Gastroesophageal sphincter (tissue), 4 donors: ENCODE measurements at regions not wholly inside any gene's neighbourhood (a gene's known extent, or its start where the extent isn't known, plus 50 kb on each side); places are given as distances from the start of the nearest gene placed in this dataset.

Source experiments
- ATAC-seq: fragments of 150-250 bp; one replicate; pipeline ENCODE4 v1.9.1; 2016; ENCODE audit warnings: mild to moderate bottlenecking, moderate library complexity
- H3K27ac ChIP-seq, 4 donors: fragments of 200-600 bp; sonication (generic) in 3 of 4; 1 replicate in 3 of 4; 2 replicates in 1 of 4; pipeline ENCODE4 v1.5.1; 2016 to 2019
- H3K27me3 ChIP-seq: fragments of 200-600 bp; sonication (generic); one replicate; pipeline ENCODE4 v1.5.1; 2019
- H3K36me3 ChIP-seq, 2 donors: fragments of 200-600 bp; sonication (generic); one replicate each; pipeline ENCODE4 v1.5.1; 2019; ENCODE audit warnings: control low read depth in 1 of 2
- H3K4me1 ChIP-seq, 3 donors: fragments of 200-600 bp; sonication (generic); 1 replicate in 2 of 3; 2 replicates in 1 of 3; pipeline ENCODE4 v1.5.1; 2016 to 2019; ENCODE audit warnings: control low read depth in 2 of 3
- H3K4me3 ChIP-seq, 2 donors: fragments of 200-600 bp; sonication (generic); one replicate each; pipeline ENCODE4 v1.5.1; 2019; ENCODE audit warnings: mild to moderate bottlenecking in 1 of 2, moderate library complexity in 1 of 2
- H3K9me3 ChIP-seq, 3 donors: fragments of 200-600 bp; sonication (generic); one replicate each; pipeline ENCODE4 v1.5.1; 2017 to 2019; ENCODE audit warnings: control low read depth in 2 of 3
- EP300 ChIP-seq: sonication (generic); formaldehyde crosslinking; IDR thresholded peaks from one replicate; pipeline ENCODE4 v1.6.1; 2017; ENCODE audit warnings: antibody characterized with exemption, mild to moderate bottlenecking
- POLR2A ChIP-seq, 2 donors: fragments of 450-650 bp; IDR thresholded peaks; one replicate each; pipeline ENCODE4 v1.6.1; 2017; ENCODE audit warnings: antibody characterized with exemption in 2 of 2, mild to moderate bottlenecking in 2 of 2, moderate library complexity in 1 of 2
- POLR2AphosphoS5 ChIP-seq: sonication (generic); formaldehyde crosslinking; IDR thresholded peaks from one replicate; pipeline ENCODE4 v1.6.1; 2017; ENCODE audit warnings: antibody characterized with exemption
- WGBS, 2 donors: methylation state at CpG; one replicate each; pipeline ENCODE4 v1.1.5; 2018; ENCODE audit warnings: low coverage in 1 of 2; 5-methylcytosine and 5-hydroxymethylcytosine counted together
- TF ChIP-seq, protein P1 (sequence below), 4 experiments: fragments of 200-600 bp in 2 of 4; fragments of 450-650 bp in 2 of 4; sonication (generic) in 1 of 4; IDR thresholded peaks; one replicate each; pipeline ENCODE4 v1.5.1; 2017 to 2019; ENCODE audit warnings: antibody characterized with exemption in 4 of 4, mild to moderate bottlenecking in 2 of 4, moderate library complexity in 2 of 4

DNA sequence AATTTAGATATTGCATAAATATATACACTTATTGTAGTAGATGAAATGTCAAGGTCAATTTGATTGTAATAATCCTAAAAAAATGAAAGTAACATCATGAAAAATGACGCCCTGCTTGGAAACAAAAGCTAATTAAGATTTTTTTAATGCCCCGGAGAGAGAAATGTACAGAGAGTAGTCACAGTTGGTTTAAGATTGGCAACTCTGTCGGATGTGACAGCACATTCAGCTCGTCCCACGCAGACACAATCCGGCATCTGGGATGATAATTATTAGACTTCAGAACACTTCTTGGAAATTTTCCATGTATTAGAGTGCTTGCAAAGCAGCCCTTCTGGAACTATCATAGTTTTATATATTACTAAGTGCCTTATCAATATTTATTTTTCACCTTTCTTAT lies 478.0 kb downstream of the PDHA2 start:
- ATAC-seq = no peak

DNA sequence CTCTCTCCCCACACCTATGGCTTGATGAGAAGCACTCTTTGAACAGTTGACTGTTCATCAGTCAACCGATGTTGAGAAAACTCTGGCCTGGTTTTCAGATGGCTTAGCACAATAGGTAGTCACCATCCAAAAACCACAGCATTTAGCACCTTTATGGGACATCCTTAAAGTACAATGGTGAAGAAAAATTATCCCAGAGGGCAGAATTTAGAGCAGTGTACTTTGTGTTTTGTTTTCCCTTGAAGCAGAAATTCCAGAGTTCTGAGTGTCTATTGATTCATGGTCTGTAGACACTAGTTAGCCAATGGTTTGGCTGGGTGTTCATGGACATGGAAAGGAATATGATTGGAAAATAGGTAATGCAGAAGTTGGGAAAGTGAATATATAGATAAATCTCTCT lies 487.0 kb downstream of the PDHA2 start:
- TF ChIP-seq POLR2A (IDR thresholded peaks at IDR 0.05) = no peak
- TF ChIP-seq, protein P1, sequence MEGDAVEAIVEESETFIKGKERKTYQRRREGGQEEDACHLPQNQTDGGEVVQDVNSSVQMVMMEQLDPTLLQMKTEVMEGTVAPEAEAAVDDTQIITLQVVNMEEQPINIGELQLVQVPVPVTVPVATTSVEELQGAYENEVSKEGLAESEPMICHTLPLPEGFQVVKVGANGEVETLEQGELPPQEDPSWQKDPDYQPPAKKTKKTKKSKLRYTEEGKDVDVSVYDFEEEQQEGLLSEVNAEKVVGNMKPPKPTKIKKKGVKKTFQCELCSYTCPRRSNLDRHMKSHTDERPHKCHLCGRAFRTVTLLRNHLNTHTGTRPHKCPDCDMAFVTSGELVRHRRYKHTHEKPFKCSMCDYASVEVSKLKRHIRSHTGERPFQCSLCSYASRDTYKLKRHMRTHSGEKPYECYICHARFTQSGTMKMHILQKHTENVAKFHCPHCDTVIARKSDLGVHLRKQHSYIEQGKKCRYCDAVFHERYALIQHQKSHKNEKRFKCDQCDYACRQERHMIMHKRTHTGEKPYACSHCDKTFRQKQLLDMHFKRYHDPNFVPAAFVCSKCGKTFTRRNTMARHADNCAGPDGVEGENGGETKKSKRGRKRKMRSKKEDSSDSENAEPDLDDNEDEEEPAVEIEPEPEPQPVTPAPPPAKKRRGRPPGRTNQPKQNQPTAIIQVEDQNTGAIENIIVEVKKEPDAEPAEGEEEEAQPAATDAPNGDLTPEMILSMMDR (IDR thresholded peaks at IDR 0.05) = no peak
- no peak for TF ChIP-seq POLR2AphosphoS5
- Histone ChIP-seq H3K36me3 (no peaks in the 10 kb centered on the region), H3K4me1 (no peaks in the 10 kb centered on the region), H3K27ac (no peak overlapping the region), H3K9me3 (no peaks in the 10 kb centered on the region), H3K4me3 (no peak overlapping the region), H3K27me3 (no peaks in the 10 kb centered on the region)
- 80 to 93% methylated on average over 1 of the region's 1 CpG for WGBS, 2 donors
- ATAC-seq = no peak

More for the DNA sequence above, 478.0 kb downstream of the PDHA2 start:
- Histone ChIP-seq H3K9me3 (no peaks in the 10 kb centered on the region), H3K4me3 (no peak overlapping the region), H3K36me3 (no peaks in the 10 kb centered on the region), H3K27me3 (no peaks in the 10 kb centered on the region), H3K27ac (no peak overlapping the region), H3K4me1 (no peaks in the 10 kb centered on the region)
- WGBS, 2 donors = 62 to 69% methylated on average over 5 to 6 of the region's 6 CpGs
- TF ChIP-seq POLR2AphosphoS5 (no peak), EP300 (no peak), POLR2A (IDR thresholded peaks at IDR 0.05) (no peak)
- TF ChIP-seq, protein P1 (IDR thresholded peaks at IDR 0.05) = no peak

DNA sequence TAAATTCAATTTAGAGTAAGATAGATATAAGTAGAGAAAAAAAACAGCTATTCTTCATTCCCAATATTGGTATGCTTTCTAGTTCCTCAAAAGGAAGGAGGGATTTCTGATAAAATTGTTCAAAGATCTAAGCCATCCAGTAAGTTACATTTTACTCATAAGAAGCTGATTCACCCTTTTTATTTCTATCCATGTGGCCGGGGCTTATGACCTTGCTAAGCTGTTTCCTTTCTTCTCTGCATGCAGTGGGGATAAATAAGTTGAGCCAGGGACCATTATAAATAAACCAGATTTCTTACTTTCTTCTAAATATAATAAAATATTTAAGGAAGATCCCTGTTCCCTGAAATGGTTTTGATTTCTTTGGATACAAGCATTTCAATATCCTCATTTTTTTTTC lies 502.3 kb downstream of the PDHA2 start:
- no peak for ATAC-seq
- H3K27ac ChIP-seq = no peak overlapping the region
- H3K27me3 ChIP-seq = no peaks in the 10 kb centered on the region
- H3K4me3 ChIP-seq = no peak overlapping the region
- H3K9me3 ChIP-seq = peaks cover 0 to 8% (median 0%) of the 10 kb centered on the region in 3 donors
- 11 to 37% methylated on average over 1 of the region's 1 CpG for WGBS, 2 donors
- H3K36me3 ChIP-seq = no peaks in the 10 kb centered on the region
- H3K4me1 ChIP-seq = no peaks in the 10 kb centered on the region
- TF ChIP-seq EP300 (no peak), POLR2AphosphoS5 (no peak), POLR2A (IDR thresholded peaks at IDR 0.05) (no peak)
- TF ChIP-seq, protein P1 (IDR thresholded peaks at IDR 0.05) = no peak

DNA sequence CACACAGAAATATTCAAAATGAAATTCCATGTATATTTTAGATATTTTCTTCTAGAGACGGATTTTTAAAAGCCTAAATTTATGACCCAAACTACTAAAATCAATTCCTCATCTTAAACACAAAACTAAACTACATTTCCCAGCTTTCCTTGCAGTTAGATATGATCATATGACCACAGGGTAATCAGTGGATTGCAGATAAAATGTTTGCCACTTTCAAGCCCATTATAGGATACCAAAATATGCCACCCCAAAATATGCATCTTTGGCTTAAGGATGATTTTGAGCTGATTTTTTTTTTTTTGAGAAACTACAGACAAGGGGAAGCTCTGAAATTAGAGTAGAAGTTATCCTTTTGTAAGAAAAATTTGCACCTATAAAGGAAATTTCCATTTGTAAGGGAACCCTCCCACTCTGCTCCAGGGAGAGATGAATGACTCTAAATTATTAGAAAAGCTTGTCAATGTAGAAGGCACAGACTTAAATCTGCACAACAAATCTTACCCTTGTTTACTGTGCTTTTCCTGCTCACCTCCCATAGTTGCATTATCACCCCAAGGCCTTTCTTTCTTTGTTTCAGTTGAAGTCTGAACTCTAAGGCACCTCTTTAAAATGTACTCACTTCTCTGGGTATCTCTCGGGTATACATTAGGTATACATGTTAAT lies 503.0 kb downstream of the PDHA2 start:
- no peak for ATAC-seq
- no peak overlapping the region for H3K27ac ChIP-seq
- no peak overlapping the region for H3K4me3 ChIP-seq
- TF ChIP-seq, protein P1 (IDR thresholded peaks at IDR 0.05) = no peak
- no peak for TF ChIP-seq POLR2A (IDR thresholded peaks at IDR 0.05)
- TF ChIP-seq POLR2AphosphoS5 = no peak
- TF ChIP-seq EP300 = no peak
- H3K36me3 ChIP-seq = no peaks in the 10 kb centered on the region
- H3K4me1 ChIP-seq = no peaks in the 10 kb centered on the region
- peaks cover 0 to 8% (median 0%) of the 10 kb centered on the region in 3 donors for H3K9me3 ChIP-seq
- no peaks in the 10 kb centered on the region for H3K27me3 ChIP-seq
- WGBS, 2 donors = 61 to 69% methylated on average over 2 of the region's 2 CpGs

DNA sequence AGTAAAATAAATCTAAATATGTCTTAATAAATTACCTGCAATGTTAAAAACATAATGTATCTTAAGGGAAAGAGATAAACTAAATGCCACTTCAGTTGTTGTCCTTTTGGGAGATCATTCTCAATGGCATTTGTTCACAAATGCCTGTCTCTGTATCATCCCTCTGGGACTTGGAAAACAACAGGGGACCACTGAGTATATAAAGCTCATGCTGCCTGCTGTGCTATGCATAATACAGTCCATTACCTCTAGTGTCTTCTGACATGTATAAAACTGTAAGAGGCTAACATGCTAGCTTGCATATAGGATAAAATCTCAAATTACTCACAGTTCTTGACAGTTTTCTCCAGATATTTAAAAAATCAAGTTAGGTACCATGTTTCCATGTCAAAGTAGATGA lies 503.9 kb downstream of the PDHA2 start:
- Histone ChIP-seq H3K36me3 (no peaks in the 10 kb centered on the region), H3K4me3 (no peak overlapping the region), H3K9me3 (peaks cover 0 to 6% (median 0%) of the 10 kb centered on the region in 3 donors), H3K4me1 (no peaks in the 10 kb centered on the region), H3K27ac (no peak overlapping the region), H3K27me3 (no peaks in the 10 kb centered on the region)
- TF ChIP-seq POLR2A (IDR thresholded peaks at IDR 0.05) = no peak
- no peak for TF ChIP-seq EP300
- no peak for TF ChIP-seq POLR2AphosphoS5
- TF ChIP-seq, protein P1 (IDR thresholded peaks at IDR 0.05) = no peak
- ATAC-seq = no peak
